Skeletal muscle satellite cell (primary cell): ENCODE measurements at regions not wholly inside any gene's neighbourhood (a gene's known extent, or its start where the extent isn't known, plus 50 kb on each side); places are given as distances from the start of the nearest gene placed in this dataset.
A peak's percentile ranks its signal among the peaks of the same experiment; 100 is the strongest.

Experiments used
- H3K27me3 ChIP-seq: 2 replicates; pipeline ENCODE4 v1.7.0; 2013; ENCODE audit warnings: low read length; ENCODE audit not compliant: control insufficient read depth, insufficient read depth
- H3K36me3 ChIP-seq: 2 replicates; pipeline ENCODE4 v1.7.0; 2013; ENCODE audit warnings: mild to moderate bottlenecking, control low read depth, low read length; ENCODE audit not compliant: insufficient read depth
- H3K4me1 ChIP-seq: 2 replicates; pipeline ENCODE4 v1.7.0; 2013; ENCODE audit warnings: low read length; ENCODE audit not compliant: control insufficient read depth, insufficient read depth
- H3K4me2 ChIP-seq: 2 replicates; pipeline ENCODE4 v1.7.0; 2013; ENCODE audit warnings: mild to moderate bottlenecking, low read length
- H3K4me3 ChIP-seq: 2 replicates; pipeline ENCODE4 v1.7.0; 2013; ENCODE audit warnings: low read length
- H3K9ac ChIP-seq: 2 replicates; pipeline ENCODE4 v1.7.0; 2013; ENCODE audit warnings: mild to moderate bottlenecking, low read depth, low read length, moderate library complexity
- H3K9me3 ChIP-seq: replicated peaks from 2 replicates; pipeline ENCODE4 v1.7.0; 2013; ENCODE audit warnings: mild to moderate bottlenecking, control low read depth, low read length

DNA sequence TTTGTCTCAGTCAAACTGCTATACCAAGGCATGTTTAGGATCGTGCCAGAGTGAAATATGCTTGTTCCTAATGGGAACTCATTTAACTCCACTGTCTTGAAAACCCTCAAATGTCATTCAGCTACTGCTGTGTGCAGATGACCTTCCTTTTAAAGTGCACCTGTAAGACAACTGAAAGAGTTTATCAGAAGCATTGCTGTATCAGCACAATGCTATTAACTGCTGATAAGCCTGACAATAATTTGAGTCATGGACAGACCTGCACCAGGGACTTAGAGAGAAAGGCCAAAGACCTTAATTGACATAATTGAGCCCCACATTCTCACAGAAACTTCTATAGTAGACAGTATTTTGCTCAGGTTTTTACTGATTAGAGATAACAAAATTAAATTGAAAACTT lies 557.9 kb downstream of the DIPK2A start:
- no peak overlapping the region for H3K9ac ChIP-seq
- no peak overlapping the region for H3K4me3 ChIP-seq
- no peaks in the 10 kb centered on the region for H3K9me3 ChIP-seq
- H3K27me3 ChIP-seq: no peaks in the 10 kb centered on the region
- no peaks in the 10 kb centered on the region for H3K4me1 ChIP-seq
- H3K4me2 ChIP-seq: no peak overlapping the region
- H3K36me3 ChIP-seq: no peaks in the 10 kb centered on the region

DNA sequence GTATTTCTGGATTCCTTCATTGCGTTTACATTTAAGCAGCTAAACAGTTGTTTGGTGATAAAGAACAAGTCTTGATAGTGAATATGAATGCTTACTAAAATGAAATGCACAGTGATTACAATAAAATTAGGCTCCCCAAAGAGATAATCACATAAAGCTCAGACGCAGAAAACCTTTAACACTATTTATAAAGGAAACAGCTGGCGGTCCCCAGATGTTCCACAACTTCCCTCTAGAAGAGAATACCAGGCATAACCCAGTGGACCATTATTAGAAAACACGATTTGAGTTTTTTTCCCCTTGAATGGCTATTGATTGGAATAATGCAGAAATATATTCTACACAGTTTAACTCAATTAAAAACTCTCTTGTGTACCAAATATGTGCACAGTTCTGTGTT lies 573.2 kb downstream of the DIPK2A start:
- Histone ChIP-seq H3K9ac (no peak overlapping the region), H3K4me1 (no peaks in the 10 kb centered on the region), H3K9me3 (no peaks in the 10 kb centered on the region), H3K4me2 (no peak overlapping the region), H3K4me3 (no peak overlapping the region), H3K27me3 (no peaks in the 10 kb centered on the region), H3K36me3 (no peaks in the 10 kb centered on the region)

DNA sequence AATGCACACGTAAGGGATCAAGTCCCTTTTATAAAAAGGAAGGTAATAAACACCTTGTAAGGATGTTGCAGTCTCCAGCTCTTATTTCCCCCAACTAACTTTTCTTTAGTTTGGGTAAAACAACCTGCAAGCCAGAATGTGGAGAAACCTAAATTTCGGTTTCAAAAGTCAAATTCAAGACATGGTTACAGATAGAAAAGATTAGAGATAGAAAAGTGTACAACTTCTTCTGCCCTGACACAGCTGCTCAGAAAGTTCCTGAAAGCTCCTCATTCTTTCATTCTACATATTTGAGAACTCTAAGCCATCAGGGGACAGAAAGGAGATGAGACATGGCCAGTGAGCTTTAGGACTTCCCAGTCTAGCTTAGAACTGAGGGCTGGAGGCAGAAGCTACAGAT lies 574.9 kb downstream of the DIPK2A start:
- H3K4me2 ChIP-seq: no peak overlapping the region
- H3K4me3 ChIP-seq: no peak overlapping the region
- H3K27me3 ChIP-seq: no peaks in the 10 kb centered on the region
- no peaks in the 10 kb centered on the region for H3K9me3 ChIP-seq
- H3K4me1 ChIP-seq: no peaks in the 10 kb centered on the region
- H3K9ac ChIP-seq: no peak overlapping the region
- H3K36me3 ChIP-seq: no peaks in the 10 kb centered on the region

DNA sequence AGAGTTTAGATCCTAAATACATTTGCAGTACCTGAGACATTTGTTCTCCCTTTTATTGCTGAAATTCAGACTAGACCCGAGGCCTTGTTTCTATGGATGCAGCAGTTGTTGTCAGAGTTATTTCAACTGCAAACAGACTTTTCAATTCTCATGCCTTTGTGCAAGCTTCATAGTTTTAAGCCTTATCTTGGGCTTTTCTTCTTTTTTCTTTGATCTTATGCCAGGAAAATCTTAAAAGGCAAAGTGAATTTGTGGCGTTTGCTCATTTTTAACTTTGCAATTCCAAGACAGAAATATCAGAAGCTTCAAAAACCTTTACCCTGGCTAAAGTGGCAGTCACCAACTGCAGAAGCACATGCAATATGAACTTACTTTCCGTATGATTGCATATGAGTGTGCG lies 576.7 kb downstream of the DIPK2A start:
- Histone ChIP-seq H3K36me3 (no peaks in the 10 kb centered on the region), H3K9ac (no peak overlapping the region), H3K4me1 (no peaks in the 10 kb centered on the region), H3K4me3 (no peak overlapping the region), H3K9me3 (no peaks in the 10 kb centered on the region), H3K4me2 (no peak overlapping the region), H3K27me3 (no peaks in the 10 kb centered on the region)

DNA sequence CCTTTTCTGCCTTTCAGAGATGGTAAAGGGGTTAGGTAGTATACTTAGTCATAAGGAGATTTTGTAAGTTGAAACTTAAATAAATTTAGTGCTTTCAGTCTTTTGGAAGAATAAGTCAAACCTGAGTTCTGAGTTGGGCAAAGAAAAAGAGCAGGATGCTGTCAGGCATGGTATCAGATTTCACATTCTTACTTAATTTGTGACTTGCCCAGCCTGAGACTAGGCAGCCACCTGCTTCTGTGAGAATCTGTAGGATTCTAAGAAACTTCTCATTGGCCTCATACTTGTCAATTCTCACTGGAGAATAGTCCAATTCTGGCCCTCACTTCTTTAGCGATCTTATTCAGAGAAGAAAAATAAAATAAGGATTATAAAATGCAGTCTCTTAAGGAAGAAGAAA lies 577.5 kb downstream of the DIPK2A start:
- Histone ChIP-seq H3K9ac (no peak overlapping the region), H3K27me3 (no peaks in the 10 kb centered on the region), H3K4me1 (no peaks in the 10 kb centered on the region), H3K36me3 (no peaks in the 10 kb centered on the region), H3K9me3 (no peaks in the 10 kb centered on the region), H3K4me2 (no peak overlapping the region), H3K4me3 (no peak overlapping the region)

DNA sequence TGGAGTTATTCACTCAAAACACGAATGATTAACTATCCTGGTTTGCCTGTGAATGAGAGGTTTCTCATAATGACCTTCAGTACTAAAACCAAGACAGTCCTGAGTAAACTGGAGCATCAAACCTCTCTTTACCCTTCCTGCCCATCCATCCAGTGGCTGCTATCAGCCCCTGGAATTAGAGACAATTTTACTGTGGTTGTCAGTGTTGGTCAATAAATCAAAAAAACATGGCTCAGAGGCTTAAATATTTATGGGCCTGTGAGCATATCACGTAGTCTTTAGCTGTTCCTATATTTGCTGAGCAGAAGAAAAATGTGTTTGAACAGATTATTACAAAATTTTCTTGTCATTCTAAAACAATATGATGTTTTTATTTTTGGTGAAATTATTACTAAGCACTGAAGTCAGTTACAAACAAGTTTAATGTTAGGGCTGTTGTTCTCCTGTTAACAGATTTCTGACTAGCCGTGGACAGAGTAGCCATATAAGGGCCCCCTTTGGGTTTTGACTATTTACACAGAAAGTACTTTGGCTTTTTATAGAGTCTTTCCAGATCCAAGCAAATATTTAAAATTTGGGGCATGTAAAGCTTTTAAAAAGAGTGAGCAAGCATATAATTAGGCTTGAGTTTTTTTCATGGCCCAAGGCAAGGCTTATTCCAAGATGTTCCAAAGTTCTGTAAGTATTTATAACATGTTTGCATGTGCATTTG lies 580.9 kb downstream of the DIPK2A start:
- no peaks in the 10 kb centered on the region for H3K27me3 ChIP-seq
- no peak overlapping the region for H3K4me3 ChIP-seq
- H3K4me2 ChIP-seq: no peak overlapping the region
- H3K4me1 ChIP-seq: no peaks in the 10 kb centered on the region
- H3K9me3 ChIP-seq: no peaks in the 10 kb centered on the region
- no peak overlapping the region for H3K9ac ChIP-seq
- no peaks in the 10 kb centered on the region for H3K36me3 ChIP-seq

DNA sequence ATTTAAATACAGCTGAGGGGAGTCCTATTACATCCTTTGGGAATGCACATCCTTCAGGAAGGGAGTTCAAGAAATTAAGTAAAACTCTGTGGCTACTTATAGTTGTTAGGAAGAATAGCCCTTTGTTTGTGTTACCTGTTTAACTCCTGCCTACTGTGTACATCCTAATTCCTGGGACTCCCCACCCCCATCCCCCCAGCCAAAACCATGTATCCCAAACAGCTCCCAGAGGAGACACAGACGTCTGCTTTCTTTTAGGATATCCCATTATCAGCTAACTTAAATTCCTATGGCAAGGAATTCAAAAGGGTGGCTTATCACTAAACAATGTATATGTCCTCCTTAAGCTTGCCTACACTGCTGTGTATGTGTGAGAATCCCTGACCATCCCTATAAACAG lies 581.7 kb downstream of the DIPK2A start:
- no peaks in the 10 kb centered on the region for H3K4me1 ChIP-seq
- H3K36me3 ChIP-seq: no peaks in the 10 kb centered on the region
- H3K27me3 ChIP-seq: no peaks in the 10 kb centered on the region
- H3K4me3 ChIP-seq: no peak overlapping the region
- no peak overlapping the region for H3K9ac ChIP-seq
- no peak overlapping the region for H3K4me2 ChIP-seq
- no peaks in the 10 kb centered on the region for H3K9me3 ChIP-seq

DNA sequence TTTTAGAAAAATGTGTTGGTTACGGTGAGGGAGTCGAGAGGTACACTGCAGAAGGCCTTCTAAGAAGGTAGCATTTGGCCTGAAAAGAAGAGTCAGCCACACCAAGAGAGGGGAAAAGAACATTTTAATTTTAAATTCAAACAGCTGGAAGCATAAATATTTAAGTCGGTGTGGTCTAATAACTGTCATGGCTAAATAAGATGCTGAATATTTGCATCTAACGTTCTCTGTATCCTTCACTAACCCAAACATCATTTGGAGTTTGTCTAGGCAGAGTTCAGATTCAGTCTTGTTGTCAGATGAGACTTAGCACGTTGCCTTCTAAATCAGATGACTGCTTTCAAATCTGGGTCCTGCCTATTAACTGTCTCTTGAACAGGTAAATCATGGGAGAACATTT lies 583.3 kb downstream of the DIPK2A start:
- Histone ChIP-seq H3K36me3 (no peaks in the 10 kb centered on the region), H3K9me3 (no peaks in the 10 kb centered on the region), H3K27me3 (no peaks in the 10 kb centered on the region), H3K4me1 (no peaks in the 10 kb centered on the region), H3K4me2 (no peak overlapping the region), H3K9ac (no peak overlapping the region), H3K4me3 (no peak overlapping the region)

DNA sequence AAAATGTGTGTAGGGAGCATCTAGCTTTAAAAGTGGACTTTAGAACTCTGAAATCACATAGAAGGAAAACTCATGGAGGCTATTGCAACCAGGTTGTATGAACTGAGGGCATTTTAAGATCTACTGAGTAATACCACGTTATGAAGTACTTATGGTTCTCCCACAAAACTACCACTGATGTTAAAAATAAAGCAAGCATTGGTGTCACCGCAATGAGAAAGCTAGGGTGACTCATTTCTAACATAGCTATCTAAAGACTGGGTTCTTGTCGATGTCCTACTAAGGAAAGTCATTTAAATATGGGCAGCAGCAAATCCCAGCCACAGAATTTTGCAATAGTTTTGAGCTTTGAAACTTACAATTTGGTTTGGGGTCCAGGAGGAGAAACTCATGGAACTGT lies 584.8 kb downstream of the DIPK2A start:
- no peaks in the 10 kb centered on the region for H3K4me1 ChIP-seq
- H3K4me3 ChIP-seq: no peak overlapping the region

DNA sequence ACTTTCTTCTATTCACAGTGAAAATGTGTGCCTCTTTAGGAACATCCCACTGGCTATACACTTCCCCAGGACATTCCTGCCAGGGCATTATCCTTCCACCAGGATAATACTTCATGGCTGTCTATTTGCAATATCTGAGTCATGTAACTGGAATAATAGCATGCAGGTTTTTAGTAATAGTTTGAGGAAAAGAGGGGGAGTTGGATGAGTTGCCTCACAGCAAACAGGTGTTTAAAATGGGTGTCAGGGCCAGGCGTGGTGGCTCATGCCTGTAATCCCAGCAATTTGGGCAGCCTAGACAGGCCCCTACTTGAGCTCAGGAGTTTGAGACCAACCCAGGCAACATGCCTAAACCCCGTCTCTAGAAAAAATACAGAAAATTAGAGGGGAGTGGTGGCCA lies 585.9 kb downstream of the DIPK2A start:
- H3K4me2 ChIP-seq: no peak overlapping the region
- no peak overlapping the region for H3K4me3 ChIP-seq

More for the DNA sequence above, 584.8 kb downstream of the DIPK2A start:
- Histone ChIP-seq H3K9me3 (no peaks in the 10 kb centered on the region), H3K36me3 (no peaks in the 10 kb centered on the region), H3K4me2 (no peak overlapping the region), H3K9ac (no peak overlapping the region), H3K27me3 (no peaks in the 10 kb centered on the region)

DNA sequence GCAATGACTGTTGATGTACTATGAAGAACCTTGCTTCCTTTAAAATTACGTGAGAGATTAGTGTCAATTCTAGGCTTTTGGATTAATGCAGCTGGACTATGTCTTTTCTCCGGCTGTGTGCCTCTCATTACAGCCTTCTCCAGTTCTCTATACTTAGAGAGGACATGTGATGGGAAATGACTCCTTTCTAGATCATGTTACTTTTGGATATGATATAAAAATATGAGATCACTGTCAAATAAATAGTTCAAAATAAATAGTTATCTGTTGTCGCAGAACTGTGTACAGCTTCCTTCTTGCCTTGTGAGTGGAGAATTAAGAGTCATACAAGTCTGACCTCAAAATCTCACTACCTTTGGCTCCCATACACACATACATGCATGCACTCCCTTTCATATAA lies 592.4 kb downstream of the DIPK2A start:
- peak overlapping the region; percentile 10 for H3K4me2 ChIP-seq
- no peaks in the 10 kb centered on the region for H3K36me3 ChIP-seq
- H3K9me3 ChIP-seq: no peaks in the 10 kb centered on the region
- no peaks in the 10 kb centered on the region for H3K27me3 ChIP-seq
- H3K9ac ChIP-seq: no peak overlapping the region
- no peak overlapping the region for H3K4me3 ChIP-seq
- peaks cover 8% of the 10 kb centered on the region for H3K4me1 ChIP-seq

More for the DNA sequence above, 585.9 kb downstream of the DIPK2A start:
- H3K36me3 ChIP-seq: no peaks in the 10 kb centered on the region
- H3K27me3 ChIP-seq: no peaks in the 10 kb centered on the region
- H3K9me3 ChIP-seq: no peaks in the 10 kb centered on the region
- no peak overlapping the region for H3K9ac ChIP-seq
- H3K4me1 ChIP-seq: no peaks in the 10 kb centered on the region

DNA sequence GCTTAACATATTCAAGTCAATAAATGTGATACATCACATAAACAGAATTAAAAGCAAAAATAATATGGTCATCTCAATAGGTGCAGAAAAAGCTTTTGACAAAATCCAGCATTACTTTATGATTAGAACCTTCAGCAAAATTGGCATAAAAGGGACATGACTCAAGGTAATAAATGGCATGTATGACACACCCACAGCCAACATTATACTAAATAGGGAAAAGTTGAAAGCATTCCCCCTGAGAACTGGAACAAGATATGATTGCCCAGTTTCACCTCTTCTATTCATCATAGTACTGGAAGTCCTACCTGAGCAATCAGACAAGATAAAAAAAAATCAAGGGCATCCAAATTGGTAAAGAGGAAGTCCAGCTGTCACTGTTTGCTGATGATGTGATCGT lies 594.7 kb downstream of the DIPK2A start:
- H3K4me3 ChIP-seq: no peak overlapping the region
- peaks cover 8% of the 10 kb centered on the region for H3K4me1 ChIP-seq
- H3K9ac ChIP-seq: no peak overlapping the region
- no peaks in the 10 kb centered on the region for H3K27me3 ChIP-seq
- H3K9me3 ChIP-seq: no peaks in the 10 kb centered on the region
- no peak overlapping the region for H3K4me2 ChIP-seq
- H3K36me3 ChIP-seq: no peaks in the 10 kb centered on the region
